SU-DHL-6 (cell line): ENCODE measurements at regions not wholly inside any gene's neighbourhood (a gene's known extent, or its start where the extent isn't known, plus 50 kb on each side); places are given as distances from the start of the nearest gene placed in this dataset.

Source experiments
- CTCF ChIP-seq: fragments of 200-600 bp; sonication (generic); IDR thresholded peaks from one replicate; pipeline ENCODE4 v1.5.1; 2017; ENCODE audit warnings: antibody characterized with exemption, mild to moderate bottlenecking, low read length, moderate library complexity; ENCODE audit not compliant: insufficient read depth, poor library complexity, severe bottlenecking
- EZH2phosphoT487 ChIP-seq: fragments of 200-600 bp; sonication (generic), shearing (Covaris generic); conservative IDR thresholded peaks from 2 replicates; pipeline ENCODE4 v1.6.1; 2018; ENCODE audit warnings: mild to moderate bottlenecking, antibody characterized with exemption, low read length, moderate library complexity, mixed read lengths

- TF ChIP-seq CTCF = no peak
- no peak for TF ChIP-seq EZH2phosphoT487
These were observed 145.1 kb upstream of the RMP24 start for GRCh38 chr18:35827275-35827902.
